ENCODE measurements at regions not wholly inside any gene's neighbourhood (a gene's known extent, or its start where the extent isn't known, plus 50 kb on each side); places are given as distances from the start of the nearest gene placed in this dataset.

GRCh38 chr2:144146076-144146475 lies 373.8 kb downstream of the ZEB2 start:
- Histone ChIP-seq H3K27ac (no peak overlapping the region), H3K9me3 (no peaks in the 10 kb centered on the region), H3K27me3 (no peaks in the 10 kb centered on the region), H3K36me3 (no peaks in the 10 kb centered on the region), H3K4me1 (no peaks in the 10 kb centered on the region), H3K9ac (ENCODE audit: low read depth in 2 of 2, low read length in 2 of 2) (no peak overlapping the region), H3K4me3 (no peak overlapping the region)
- intact Hi-C loops (cut with DNase I) = no loop called here
- no peak for TF ChIP-seq CTCF (IDR thresholded peaks at IDR 0.05)
- DNase-seq = no peak

DNA sequence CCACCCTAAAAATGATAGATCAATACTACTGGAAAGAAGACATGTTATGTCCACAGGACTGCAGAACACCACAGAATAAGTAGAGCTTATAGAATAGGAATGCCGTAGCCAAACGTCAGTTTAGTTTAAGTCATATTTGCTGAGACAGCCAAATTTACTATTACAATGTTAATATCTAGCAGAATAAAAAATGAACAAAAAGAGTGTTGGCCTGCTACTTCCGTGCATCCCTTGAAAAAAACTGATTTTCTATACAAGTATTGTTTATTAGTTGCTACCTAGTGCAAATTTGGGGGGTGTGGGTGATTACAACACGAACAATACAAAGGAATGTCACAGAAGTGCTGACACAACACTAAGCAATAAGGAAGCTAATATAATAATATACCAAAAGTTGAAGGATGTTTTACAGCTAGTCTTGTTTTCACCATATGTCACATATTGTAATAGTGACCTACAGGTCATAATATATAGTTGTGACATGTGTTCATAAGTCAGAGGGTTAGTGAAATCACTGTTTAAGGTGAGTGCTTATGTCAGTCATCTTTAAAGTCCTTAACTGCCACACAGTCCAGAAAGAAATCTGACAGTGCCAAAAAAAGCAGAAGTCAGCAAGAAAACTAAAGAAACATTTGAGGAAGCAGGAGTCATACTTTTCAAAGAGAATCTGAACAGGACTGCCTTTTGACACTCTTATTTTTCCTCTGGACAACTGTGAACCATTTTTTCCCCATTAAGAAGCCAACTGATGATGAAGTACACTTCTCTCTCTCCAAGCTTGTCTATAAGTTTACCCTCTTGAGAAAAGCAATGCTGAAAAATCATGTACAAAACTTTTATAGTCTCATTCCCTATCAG lies 376.4 kb downstream of the ZEB2 start:
- Histone ChIP-seq H3K9me3 (no peaks in the 10 kb centered on the region), H3K27me3 (no peaks in the 10 kb centered on the region), H3K27ac (no peak overlapping the region), H3K4me3 (no peak overlapping the region), H3K4me1 (no peaks in the 10 kb centered on the region), H3K9ac (ENCODE audit: low read depth in 2 of 2, low read length in 2 of 2) (no peak overlapping the region), H3K36me3 (no peaks in the 10 kb centered on the region)
- no peak for DNase-seq
- TF ChIP-seq CTCF (IDR thresholded peaks at IDR 0.05) = no peak
- intact Hi-C loops (cut with DNase I) = no loop called here

DNA sequence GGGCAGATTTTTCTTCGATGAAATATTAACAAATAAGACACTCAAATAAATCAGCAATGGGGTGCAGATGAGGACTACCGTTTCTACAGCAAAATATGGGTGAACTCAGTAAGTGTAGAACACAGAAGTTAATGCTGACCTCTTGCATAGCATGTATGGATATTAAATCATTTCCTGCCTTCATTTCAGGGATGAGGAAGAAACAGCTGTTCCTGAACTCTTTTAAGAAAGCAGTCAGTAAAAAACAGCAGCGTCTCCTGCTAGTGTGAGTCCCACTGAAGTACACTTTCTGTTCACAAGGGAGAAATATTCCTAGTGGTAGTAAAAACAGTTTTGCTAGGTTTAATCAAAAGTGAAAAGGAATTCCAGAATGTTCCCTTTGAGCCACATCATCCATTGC lies 379.0 kb downstream of the ZEB2 start:
- Histone ChIP-seq H3K27me3 (no peaks in the 10 kb centered on the region), H3K4me3 (no peak overlapping the region), H3K36me3 (no peaks in the 10 kb centered on the region), H3K9me3 (no peaks in the 10 kb centered on the region), H3K9ac (ENCODE audit: low read depth in 2 of 2, low read length in 2 of 2) (no peak overlapping the region), H3K4me1 (no peaks in the 10 kb centered on the region), H3K27ac (no peak overlapping the region)
- DNase-seq = no peak
- no peak for TF ChIP-seq CTCF (IDR thresholded peaks at IDR 0.05)
- intact Hi-C loops (cut with DNase I) = no loop called here

DNA sequence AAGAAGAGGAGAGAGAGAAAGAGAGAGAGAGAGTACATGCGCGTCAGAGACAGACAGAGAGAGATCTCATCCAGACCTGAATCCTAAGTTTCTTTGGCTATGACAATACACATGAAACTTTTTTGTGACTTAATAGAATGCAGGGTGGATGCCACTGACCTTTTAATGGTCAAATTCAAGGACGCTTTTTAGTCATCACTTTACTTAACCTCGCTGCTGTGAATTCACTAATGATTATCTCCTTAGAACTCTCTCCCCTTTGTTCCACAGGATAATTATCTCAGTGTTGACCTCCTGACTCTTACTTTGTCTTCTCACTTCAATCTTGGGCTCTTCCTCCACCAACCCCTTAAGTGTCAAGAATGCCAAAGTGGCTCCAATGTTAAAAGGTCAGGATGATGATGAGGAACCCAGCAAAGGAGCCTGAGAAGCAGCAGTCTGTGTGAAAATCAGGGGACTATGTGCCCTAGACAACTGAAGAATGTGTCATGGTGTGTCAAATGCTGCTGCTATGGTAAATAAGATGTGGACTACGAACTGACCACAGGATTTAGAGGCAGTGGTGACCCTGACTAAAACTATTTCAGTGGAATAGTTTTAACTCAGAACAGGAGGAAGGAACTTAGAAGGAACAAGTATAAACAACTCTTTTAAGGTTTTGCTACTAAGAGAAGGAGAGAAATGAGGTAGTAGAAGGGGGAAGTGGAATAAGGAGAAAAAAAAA lies 382.1 kb downstream of the ZEB2 start:
- H3K27me3 ChIP-seq = no peaks in the 10 kb centered on the region
- no peaks in the 10 kb centered on the region for H3K4me1 ChIP-seq
- no peak overlapping the region for H3K4me3 ChIP-seq
- H3K9me3 ChIP-seq = no peaks in the 10 kb centered on the region
- no peak for TF ChIP-seq CTCF (IDR thresholded peaks at IDR 0.05)
- intact Hi-C loops (cut with DNase I) = no loop called here
- DNase-seq = no peak
- H3K27ac ChIP-seq = no peak overlapping the region
- H3K9ac ChIP-seq (ENCODE audit: low read depth in 2 of 2, low read length in 2 of 2) = no peak overlapping the region
- no peaks in the 10 kb centered on the region for H3K36me3 ChIP-seq

GRCh38 chr2:144137272-144137671 lies 382.6 kb downstream of the ZEB2 start:
- Histone ChIP-seq H3K27me3 (no peaks in the 10 kb centered on the region), H3K36me3 (no peaks in the 10 kb centered on the region), H3K4me1 (no peaks in the 10 kb centered on the region), H3K9me3 (no peaks in the 10 kb centered on the region), H3K4me3 (no peak overlapping the region), H3K27ac (no peak overlapping the region), H3K9ac (ENCODE audit: low read depth in 2 of 2, low read length in 2 of 2) (no peak overlapping the region)
- no peak for DNase-seq
- TF ChIP-seq CTCF (IDR thresholded peaks at IDR 0.05) = no peak
- intact Hi-C loops (cut with DNase I) = no loop called here
